HCT116 (cell line): ENCODE measurements at regions not wholly inside any gene's neighbourhood (a gene's known extent, or its start where the extent isn't known, plus 50 kb on each side); places are given as distances from the start of the nearest gene placed in this dataset.

Source experiments
- CBX3 ChIP-seq: IDR thresholded peaks from 2 replicates; pipeline ENCODE4 v1.6.1; 2012; ENCODE audit warnings: low read depth
- CTCF ChIP-seq, 3 experiments: fragments of 200-600 bp in 1 of 3; sonication (generic) in 1 of 3; IDR thresholded peaks in 2 of 3; conservative IDR thresholded peaks in 1 of 3; 2 replicates each; pipeline ENCODE4 v1.5.1; 2012 to 2017; ENCODE audit warnings: low read depth in 2 of 3, low read length in 2 of 3, antibody characterized with exemption in 1 of 3, borderline replicate concordance in 1 of 3, control low read depth in 1 of 3, mild to moderate bottlenecking in 1 of 3, mixed read lengths in 1 of 3, mixed run types in 1 of 3, moderate library complexity in 1 of 3; ENCODE audit not compliant: insufficient read depth in 1 of 3
- EGR1 ChIP-seq: IDR thresholded peaks from 2 replicates; pipeline ENCODE4 v1.6.1; 2012; ENCODE audit warnings: low read depth
- EZH2 ChIP-seq: fragments of 200-600 bp; sonication (generic); IDR thresholded peaks from 2 replicates; pipeline ENCODE4 v1.6.1; 2017; ENCODE audit warnings: antibody characterized with exemption, mixed run types
- POLR2A ChIP-seq: IDR thresholded peaks from 2 replicates; pipeline ENCODE4 v1.7.0; 2011; ENCODE audit warnings: borderline replicate concordance; ENCODE audit not compliant: insufficient read depth, insufficient read length; ENCODE audit errors: extremely low read depth
- REST ChIP-seq: IDR thresholded peaks from 2 replicates; pipeline ENCODE4 v1.6.1; 2012; ENCODE audit warnings: low read depth

GRCh38 chr9:78767490-78767889 is 470.6 kb downstream of the PSAT1 start:
- TF ChIP-seq CBX3: no peak
- no peak for TF ChIP-seq POLR2A
- no peak for TF ChIP-seq EGR1
- no peak for TF ChIP-seq CTCF (IDR thresholded peaks at IDR 0.05 in 2 of 3, conservative IDR thresholded peaks at IDR 0.05 in 1 of 3; ENCODE audit: borderline replicate concordance in 1 of 3, insufficient read depth in 1 of 3, low read depth in 2 of 3, low read length in 2 of 3)
- no peak for TF ChIP-seq EZH2
- no peak for TF ChIP-seq REST
